Neutrophil (primary cell): ENCODE measurements at regions not wholly inside any gene's neighbourhood (a gene's known extent, or its start where the extent isn't known, plus 50 kb on each side); places are given as distances from the start of the nearest gene placed in this dataset.
"Not testable (repeated sequence)": the region's sequence is repeated elsewhere in the genome, so short reads cannot be mapped to it uniquely, and the experiment has no call there.

ENCODE experiments used
- H3K27ac ChIP-seq: fragments of 200-600 bp; sonication (generic); 2 replicates; pipeline ENCODE4 v1.5.1; 2016; ENCODE audit warnings: mild to moderate bottlenecking, moderate library complexity
- H3K27me3 ChIP-seq: fragments of 200-600 bp; sonication (generic); 2 replicates; pipeline ENCODE4 v1.6.0; 2016; ENCODE audit warnings: mild to moderate bottlenecking
- H3K36me3 ChIP-seq: fragments of 200-600 bp; sonication (generic); 2 replicates; pipeline ENCODE4 v1.5.1; 2017
- H3K4me1 ChIP-seq, 2 experiments: fragments of 200-600 bp in 1 of 2; sonication (generic) in 1 of 2; 1 replicate in 1 of 2; 2 replicates in 1 of 2; pipeline versions ENCODE4 v1.5.1 to v1.6.1; 2013 to 2016; ENCODE audit warnings: low read depth in 1 of 2, low read length in 1 of 2, mild to moderate bottlenecking in 1 of 2, moderate library complexity in 1 of 2; ENCODE audit not compliant: control insufficient read depth in 1 of 2, insufficient read depth in 1 of 2
- H3K4me3 ChIP-seq, 2 experiments: fragments of 200-600 bp in 1 of 2; sonication (generic) in 1 of 2; 1 replicate in 1 of 2; 2 replicates in 1 of 2; pipeline ENCODE4 v1.5.1; 2013 to 2016; ENCODE audit warnings: low read depth in 1 of 2, low read length in 1 of 2, mild to moderate bottlenecking in 1 of 2, moderate library complexity in 1 of 2
- H3K9me3 ChIP-seq: fragments of 200-600 bp; sonication (generic); 2 replicates; pipeline ENCODE4 v1.5.1; 2016
- CTCF ChIP-seq: fragments of 200-600 bp; sonication (generic); IDR thresholded peaks from 2 replicates; pipeline ENCODE4 v1.5.1; 2016; ENCODE audit warnings: antibody characterized with exemption

- H3K9me3 ChIP-seq = no peaks in the 10 kb centered on the region
- H3K4me1 ChIP-seq = no peaks in the 10 kb centered on the region
- no peak overlapping the region for H3K4me3 ChIP-seq
- TF ChIP-seq CTCF = no peak
- no peak overlapping the region for H3K27ac ChIP-seq
- no peaks in the 10 kb centered on the region for H3K27me3 ChIP-seq
- H3K36me3 ChIP-seq = no peaks in the 10 kb centered on the region
These were observed 435.6 kb upstream of the WWC1 start for GRCh38 chr5:167855818-167856217.

GRCh38 chr5:167857321-167857720, 434.1 kb upstream of the WWC1 start:
- Histone ChIP-seq H3K9me3 (no peaks in the 10 kb centered on the region), H3K36me3 (no peaks in the 10 kb centered on the region), H3K4me3 (no peak overlapping the region), H3K27me3 (no peaks in the 10 kb centered on the region), H3K27ac (no peak overlapping the region), H3K4me1 (no peaks in the 10 kb centered on the region)
- TF ChIP-seq CTCF = no peak

- not testable (repeated sequence) for H3K4me3 ChIP-seq, H3K4me1 ChIP-seq, H3K27ac ChIP-seq, H3K9me3 ChIP-seq, H3K36me3 ChIP-seq, H3K27me3 ChIP-seq
These were observed 433.1 kb upstream of the WWC1 start for GRCh38 chr5:167858186-167858855.

GRCh38 chr5:167861129-167861927, 430.1 kb upstream of the WWC1 start:
- TF ChIP-seq CTCF = no peak
- Histone ChIP-seq H3K4me1 (no peaks in the 10 kb centered on the region), H3K4me3 (no peak overlapping the region), H3K9me3 (no peaks in the 10 kb centered on the region), H3K27ac (no peak overlapping the region), H3K36me3 (no peaks in the 10 kb centered on the region), H3K27me3 (no peaks in the 10 kb centered on the region)

GRCh38 chr5:167861928-167862426, 429.5 kb upstream of the WWC1 start:
- Histone ChIP-seq H3K4me1 (no peaks in the 10 kb centered on the region), H3K27ac (no peak overlapping the region), H3K4me3 (no peak overlapping the region), H3K27me3 (no peaks in the 10 kb centered on the region), H3K36me3 (no peaks in the 10 kb centered on the region), H3K9me3 (no peaks in the 10 kb centered on the region)
- TF ChIP-seq CTCF = no peak

- H3K9me3 ChIP-seq = no peaks in the 10 kb centered on the region
- H3K36me3 ChIP-seq = no peaks in the 10 kb centered on the region
- H3K27me3 ChIP-seq = no peaks in the 10 kb centered on the region
- no peak overlapping the region for H3K4me3 ChIP-seq
- no peak for TF ChIP-seq CTCF
- H3K4me1 ChIP-seq = no peaks in the 10 kb centered on the region
- H3K27ac ChIP-seq = no peak overlapping the region
These were observed 427.6 kb upstream of the WWC1 start for GRCh38 chr5:167863883-167864282.
